Right atrium auricular region (tissue), 2 donors: ENCODE measurements at regions not wholly inside any gene's neighbourhood (a gene's known extent, or its start where the extent isn't known, plus 50 kb on each side); places are given as distances from the start of the nearest gene placed in this dataset.

Experiments used
- DNase-seq: peaks from one replicate; pipeline ENCODE4 v3.0.0-alpha.2; 2019; ENCODE audit warnings: low spot score
- H3K27ac ChIP-seq, 2 donors: fragments of 200-600 bp; sonication (generic); 1 replicate in 1 of 2; 2 replicates in 1 of 2; pipeline ENCODE4 v1.5.1; 2016 to 2019
- H3K27me3 ChIP-seq, 2 donors: fragments of 200-600 bp; sonication (generic); one replicate each; pipeline versions ENCODE4 v1.5.1 to v1.6.0; 2017 to 2019
- H3K36me3 ChIP-seq: fragments of 200-600 bp; sonication (generic); one replicate; pipeline ENCODE4 v1.5.1; 2016
- H3K4me1 ChIP-seq, 2 donors: fragments of 200-600 bp; sonication (generic); one replicate each; pipeline versions ENCODE4 v1.5.1 to v1.6.0; 2017 to 2019
- H3K4me3 ChIP-seq, 2 donors: fragments of 200-600 bp; sonication (generic); 1 replicate in 1 of 2; 2 replicates in 1 of 2; pipeline ENCODE4 v1.5.1; 2017 to 2019; ENCODE audit warnings: mild to moderate bottlenecking in 1 of 2, moderate library complexity in 1 of 2
- H3K9me3 ChIP-seq, 2 donors: fragments of 200-600 bp; sonication (generic); one replicate each; pipeline ENCODE4 v1.5.1; 2019
- TF ChIP-seq, protein P1 (sequence below), 2 donors: fragments of 200-600 bp; sonication (generic); IDR thresholded peaks; one replicate each; pipeline ENCODE4 v1.5.1; 2019; ENCODE audit warnings: antibody characterized with exemption in 2 of 2

DNA sequence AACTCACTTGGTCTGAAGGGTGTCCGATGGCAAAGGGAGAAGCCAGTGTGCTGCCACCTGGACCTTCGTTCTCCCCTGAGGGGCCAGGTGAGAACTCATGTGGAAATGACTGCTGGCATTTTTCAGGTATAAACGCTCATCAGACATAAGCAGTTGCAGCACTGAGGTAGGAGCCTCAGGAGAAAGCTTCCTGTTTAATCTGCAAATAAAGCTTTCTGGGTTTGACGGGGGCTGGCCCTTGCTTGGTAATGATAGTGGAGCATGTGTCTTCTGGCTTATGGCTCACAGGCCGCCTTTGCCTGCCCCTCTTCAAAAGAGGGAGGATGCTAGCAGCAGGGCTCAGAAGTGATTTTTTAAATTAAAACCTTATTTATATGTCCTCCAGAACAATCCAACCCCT lies 122.1 kb upstream of the SLC24A3 start:
- Histone ChIP-seq H3K27me3 (no peaks in the 10 kb centered on the region), H3K9me3 (no peaks in the 10 kb centered on the region), H3K36me3 (no peaks in the 10 kb centered on the region), H3K4me1 (no peaks in the 10 kb centered on the region), H3K27ac (no peak overlapping the region), H3K4me3 (no peak overlapping the region)
- DNase-seq, result no peak
- TF ChIP-seq, protein P1, sequence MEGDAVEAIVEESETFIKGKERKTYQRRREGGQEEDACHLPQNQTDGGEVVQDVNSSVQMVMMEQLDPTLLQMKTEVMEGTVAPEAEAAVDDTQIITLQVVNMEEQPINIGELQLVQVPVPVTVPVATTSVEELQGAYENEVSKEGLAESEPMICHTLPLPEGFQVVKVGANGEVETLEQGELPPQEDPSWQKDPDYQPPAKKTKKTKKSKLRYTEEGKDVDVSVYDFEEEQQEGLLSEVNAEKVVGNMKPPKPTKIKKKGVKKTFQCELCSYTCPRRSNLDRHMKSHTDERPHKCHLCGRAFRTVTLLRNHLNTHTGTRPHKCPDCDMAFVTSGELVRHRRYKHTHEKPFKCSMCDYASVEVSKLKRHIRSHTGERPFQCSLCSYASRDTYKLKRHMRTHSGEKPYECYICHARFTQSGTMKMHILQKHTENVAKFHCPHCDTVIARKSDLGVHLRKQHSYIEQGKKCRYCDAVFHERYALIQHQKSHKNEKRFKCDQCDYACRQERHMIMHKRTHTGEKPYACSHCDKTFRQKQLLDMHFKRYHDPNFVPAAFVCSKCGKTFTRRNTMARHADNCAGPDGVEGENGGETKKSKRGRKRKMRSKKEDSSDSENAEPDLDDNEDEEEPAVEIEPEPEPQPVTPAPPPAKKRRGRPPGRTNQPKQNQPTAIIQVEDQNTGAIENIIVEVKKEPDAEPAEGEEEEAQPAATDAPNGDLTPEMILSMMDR (IDR thresholded peaks at IDR 0.05), result no peak

DNA sequence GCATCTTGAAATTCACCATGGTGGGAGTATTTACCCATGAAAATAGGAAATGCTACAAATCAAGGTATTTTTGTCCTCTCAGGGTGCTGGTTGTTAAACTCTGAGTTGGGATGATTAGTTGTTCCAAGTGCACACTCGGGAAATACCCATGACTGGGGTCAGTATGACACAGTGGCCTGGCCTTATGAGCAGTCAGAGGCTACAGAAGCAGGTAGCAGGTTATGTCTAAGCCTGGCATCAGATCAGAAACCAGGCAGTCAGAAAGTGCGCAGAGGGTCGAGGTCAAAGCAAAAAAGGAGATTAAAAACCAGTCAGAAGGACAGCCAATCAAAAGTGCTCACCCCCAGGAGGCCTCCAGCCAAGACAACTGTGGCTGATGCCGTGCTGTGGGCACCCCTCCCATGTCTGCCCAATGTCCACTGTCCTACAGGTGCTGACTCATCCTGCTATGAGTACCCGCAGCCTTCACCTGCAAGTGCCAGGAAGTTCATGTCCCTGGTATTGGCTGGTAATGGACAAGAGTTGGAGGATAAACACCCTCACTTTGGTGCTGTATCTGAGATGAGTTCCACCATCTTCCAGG lies 117.4 kb upstream of the SLC24A3 start:
- H3K27ac ChIP-seq, result no peak overlapping the region
- no peak for DNase-seq
- TF ChIP-seq, protein P1 (IDR thresholded peaks at IDR 0.05), result no peak
- no peaks in the 10 kb centered on the region for H3K27me3 ChIP-seq
- no peaks in the 10 kb centered on the region for H3K4me1 ChIP-seq
- H3K4me3 ChIP-seq, result no peak overlapping the region
- H3K9me3 ChIP-seq, result no peaks in the 10 kb centered on the region
- H3K36me3 ChIP-seq, result no peaks in the 10 kb centered on the region

DNA sequence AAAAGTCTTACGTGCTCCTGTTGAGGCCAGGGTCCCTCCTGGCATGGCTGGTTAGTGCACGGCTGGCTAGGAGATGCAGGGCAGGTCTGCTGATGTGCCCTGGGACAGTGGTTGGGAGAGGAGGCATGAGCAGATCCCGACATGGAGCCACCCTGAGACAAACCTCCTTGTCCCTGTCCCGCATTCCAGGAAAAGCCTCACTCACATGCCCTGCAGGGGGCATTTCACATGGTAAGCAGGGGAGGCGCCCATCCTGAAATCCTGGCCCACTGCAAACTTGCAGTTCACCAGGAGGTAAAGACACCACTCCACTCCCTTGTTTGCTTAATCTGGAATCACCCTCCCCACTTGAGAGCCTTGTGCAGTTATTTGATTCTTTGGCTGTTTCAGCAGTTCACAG lies 116.7 kb upstream of the SLC24A3 start:
- Histone ChIP-seq H3K4me3 (no peak overlapping the region), H3K27me3 (no peaks in the 10 kb centered on the region), H3K36me3 (no peaks in the 10 kb centered on the region), H3K27ac (no peak overlapping the region), H3K4me1 (no peaks in the 10 kb centered on the region), H3K9me3 (no peaks in the 10 kb centered on the region)
- DNase-seq, result no peak
- TF ChIP-seq, protein P1 (IDR thresholded peaks at IDR 0.05), result no peak

DNA sequence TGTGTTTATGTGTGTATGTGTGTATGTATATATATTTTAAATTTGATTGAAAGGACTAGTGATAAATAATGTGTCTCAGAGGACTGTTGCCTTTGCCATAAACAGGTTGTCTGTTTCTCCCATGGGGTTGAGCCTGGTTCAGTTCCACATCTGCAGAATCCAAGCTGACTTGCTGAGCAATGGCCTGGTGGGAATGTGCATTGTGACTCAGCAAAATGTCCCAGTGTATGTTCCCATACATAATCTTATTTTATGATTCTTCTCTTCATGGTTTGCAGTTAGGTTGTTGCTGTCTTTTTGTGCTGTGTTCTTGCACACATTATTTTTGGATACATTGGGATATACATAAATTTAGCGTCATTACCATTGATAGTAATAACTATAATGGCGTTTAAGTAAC lies 115.6 kb upstream of the SLC24A3 start:
- Histone ChIP-seq H3K4me3 (no peak overlapping the region), H3K36me3 (no peaks in the 10 kb centered on the region), H3K9me3 (no peaks in the 10 kb centered on the region), H3K4me1 (no peaks in the 10 kb centered on the region), H3K27ac (no peak overlapping the region), H3K27me3 (no peaks in the 10 kb centered on the region)
- DNase-seq, result no peak
- TF ChIP-seq, protein P1 (IDR thresholded peaks at IDR 0.05), result no peak

DNA sequence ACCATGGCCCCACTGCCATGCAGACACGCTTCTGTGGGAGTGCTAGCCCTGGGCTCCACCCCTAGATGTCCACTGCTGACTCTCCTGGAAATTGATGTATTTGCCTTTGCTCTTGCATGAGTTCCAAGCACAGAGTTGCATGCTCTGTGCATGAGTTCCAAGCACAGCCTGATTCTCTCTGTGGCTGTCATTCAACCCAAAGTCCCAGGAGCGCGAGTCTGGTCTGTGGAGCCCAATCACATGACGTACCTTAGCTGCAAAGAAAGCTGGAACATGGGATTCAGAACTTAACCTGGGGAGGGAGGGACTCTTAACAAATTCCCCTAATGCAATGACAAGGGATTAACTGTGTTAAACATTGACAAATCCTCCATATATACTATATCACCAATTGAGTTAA lies 114.3 kb upstream of the SLC24A3 start:
- no peak overlapping the region for H3K27ac ChIP-seq
- no peak overlapping the region for H3K4me3 ChIP-seq
- no peaks in the 10 kb centered on the region for H3K4me1 ChIP-seq
- H3K27me3 ChIP-seq, result no peaks in the 10 kb centered on the region
- TF ChIP-seq, protein P1 (IDR thresholded peaks at IDR 0.05), result no peak
- H3K9me3 ChIP-seq, result no peaks in the 10 kb centered on the region
- H3K36me3 ChIP-seq, result no peaks in the 10 kb centered on the region
- no peak for DNase-seq
